GM18870 (cell line): ENCODE measurements at regions not wholly inside any gene's neighbourhood (a gene's known extent, or its start where the extent isn't known, plus 50 kb on each side); places are given as distances from the start of the nearest gene placed in this dataset.

ENCODE experiments used
- ATAC-seq: cut with Tn5 transposase; IDR thresholded peaks from one replicate; pipeline ENCODE4 v1.9.1; 2021; ENCODE audit warnings: moderate library complexity; ENCODE audit not compliant: unreplicated experiment

DNA sequence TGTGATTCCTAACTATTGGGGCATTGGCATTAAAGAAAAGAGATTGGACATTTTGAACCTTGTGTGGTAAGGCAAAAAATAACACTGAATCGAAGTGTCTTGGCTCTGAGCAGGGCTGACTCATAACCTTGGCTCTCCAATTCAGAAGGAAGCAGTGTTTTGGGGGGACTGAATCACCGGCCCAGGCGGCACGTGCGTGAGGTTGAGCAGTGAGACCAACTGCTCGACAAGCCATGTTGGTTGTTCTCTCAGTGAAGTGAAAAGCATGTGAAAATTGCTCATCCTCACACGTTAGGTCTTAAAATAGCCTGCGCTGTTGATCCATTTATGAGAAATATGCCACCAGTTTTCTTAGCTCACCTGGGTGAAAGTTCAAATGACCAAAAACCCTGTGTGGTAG is 137.8 kb upstream of the SPACA1 start:
- ATAC-seq = no peak

DNA sequence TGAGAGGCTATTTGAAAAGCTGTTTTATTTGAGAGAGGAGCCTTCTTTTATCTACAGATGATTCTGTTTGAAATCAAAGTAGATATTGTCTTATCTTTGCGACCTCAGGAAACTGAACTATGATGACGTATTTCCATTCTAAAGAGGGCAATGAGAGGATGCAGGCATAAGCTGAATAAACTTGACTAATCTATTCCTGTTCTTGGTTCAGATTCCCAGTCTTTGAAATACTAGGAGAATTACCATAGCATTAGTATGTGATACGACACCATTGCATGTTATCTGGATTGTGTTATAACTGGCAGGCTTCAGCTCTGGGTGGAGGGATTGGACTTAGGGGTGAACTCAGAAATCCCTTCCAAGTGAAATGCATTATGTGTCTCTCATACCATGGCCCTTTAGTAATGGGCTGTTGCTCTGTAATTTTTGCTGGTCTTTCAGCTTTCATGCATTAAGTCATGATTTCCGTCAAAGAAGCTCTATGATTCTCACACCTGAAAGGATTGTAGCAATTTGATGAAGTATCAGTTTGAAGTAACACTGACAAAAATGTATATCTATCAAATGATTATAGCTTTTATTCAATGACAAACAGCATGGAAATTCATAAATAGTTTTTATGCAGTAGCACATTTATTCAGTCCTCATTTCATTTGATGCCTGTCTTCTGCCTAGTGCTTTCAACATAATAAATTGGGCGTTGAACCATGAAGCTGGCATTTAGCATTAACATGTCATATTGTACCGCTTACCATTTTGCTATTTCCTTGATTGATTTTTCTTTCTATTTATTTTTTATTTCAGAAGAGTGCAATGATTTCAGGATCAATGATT is 138.4 kb upstream of the SPACA1 start:
- no peak for ATAC-seq

DNA sequence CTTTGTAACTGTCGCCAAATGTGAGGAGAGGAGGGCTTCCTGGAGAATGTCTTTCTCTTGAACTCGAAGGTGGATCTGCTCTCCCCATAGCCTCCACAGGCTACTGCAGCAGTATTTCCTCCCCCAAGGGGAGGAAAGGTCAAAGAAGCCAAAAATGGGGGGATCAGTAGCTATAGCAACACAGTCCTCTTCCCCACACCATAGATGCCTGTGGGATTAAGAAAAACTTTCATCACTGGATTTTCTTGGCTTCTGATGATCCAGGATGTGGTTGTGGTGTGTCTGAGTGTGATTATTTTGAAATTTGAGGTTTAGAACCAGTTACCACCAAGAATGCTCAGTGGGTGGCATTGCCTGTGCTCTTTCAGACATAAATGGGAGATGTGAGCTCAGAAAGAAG is 140.1 kb upstream of the SPACA1 start:
- no peak for ATAC-seq

DNA sequence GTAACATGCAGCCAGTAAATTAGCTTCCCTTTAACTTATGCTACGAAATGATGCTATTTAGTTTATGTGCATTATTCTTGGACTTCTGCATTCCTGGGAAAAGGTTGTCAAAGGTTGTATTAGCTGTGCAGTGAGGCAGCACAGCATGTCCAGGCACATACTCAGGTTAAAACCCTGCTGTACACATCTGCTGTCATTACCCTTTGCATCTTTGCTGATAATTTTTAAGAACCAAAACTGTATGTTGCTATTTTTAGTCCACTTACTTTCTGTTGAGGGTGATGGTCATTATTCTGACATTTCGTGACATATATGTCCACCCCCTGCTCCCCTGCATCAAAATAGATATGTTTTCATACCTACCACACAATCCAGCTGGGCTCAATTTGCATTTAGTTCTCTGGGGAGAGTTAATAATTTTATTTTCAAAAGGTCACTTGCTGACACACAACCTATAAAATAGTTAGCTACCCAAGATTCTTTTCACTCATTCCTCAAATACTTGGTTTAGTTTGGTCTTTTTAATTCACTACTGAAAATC is 142.5 kb upstream of the SPACA1 start:
- peak; percentile 87 for ATAC-seq

DNA sequence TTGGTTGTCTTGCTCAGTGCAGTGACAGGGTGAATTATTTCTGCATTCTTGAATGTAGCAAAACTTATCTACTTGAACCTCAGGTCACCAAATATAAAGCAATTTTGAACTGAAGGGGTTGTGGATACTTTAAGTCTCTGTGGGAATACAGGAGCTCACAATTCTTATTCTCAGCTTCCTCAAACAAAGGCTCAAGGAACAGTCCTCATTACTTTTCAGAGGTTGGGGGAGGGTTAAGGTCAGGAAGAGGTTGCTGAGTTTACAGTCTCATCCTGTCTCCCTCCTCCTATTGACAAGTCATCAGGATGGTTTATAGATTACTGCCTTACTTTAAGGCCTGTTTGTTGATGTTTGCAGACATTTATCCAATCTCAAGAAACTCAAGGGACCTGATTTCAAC is 143.6 kb upstream of the SPACA1 start:
- no peak for ATAC-seq

DNA sequence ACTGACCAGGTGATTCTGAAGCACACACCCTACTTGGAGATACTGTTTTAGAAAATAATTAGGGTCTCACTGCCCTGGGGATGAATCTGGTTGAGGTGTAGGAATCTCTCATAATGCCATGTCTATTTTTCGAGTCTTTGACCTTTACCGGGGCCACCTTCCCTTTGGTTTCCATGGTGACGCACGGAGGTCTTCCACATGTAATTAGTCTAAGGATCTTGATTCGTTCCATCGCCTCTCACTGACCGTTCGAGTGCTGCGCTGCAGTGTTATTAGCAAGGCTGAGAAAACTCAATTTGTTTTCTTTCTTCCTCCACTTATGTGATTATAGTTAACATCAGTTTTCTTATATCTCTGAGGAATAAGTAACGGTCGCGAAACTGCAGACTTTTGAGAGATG is 144.3 kb upstream of the SPACA1 start:
- ATAC-seq = no peak

DNA sequence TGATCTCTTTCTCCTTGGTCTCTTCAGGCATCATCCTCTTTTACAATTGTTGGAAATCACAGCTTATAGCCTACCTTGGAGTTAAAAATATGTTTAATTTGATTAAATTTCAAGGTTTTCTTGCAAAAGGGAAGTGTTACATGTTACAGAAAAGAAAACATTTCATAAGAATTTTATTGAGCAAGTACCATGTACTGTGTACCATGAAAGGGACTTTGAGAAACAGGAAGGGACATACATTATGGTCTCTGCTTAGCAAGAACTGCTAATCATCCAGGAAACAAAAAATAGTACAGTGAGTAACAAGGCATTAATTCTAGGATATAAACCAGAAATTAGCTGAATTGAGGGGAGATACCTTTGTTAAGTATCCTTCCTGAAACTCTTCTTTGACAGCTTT is 145.3 kb upstream of the SPACA1 start:
- ATAC-seq = no peak

DNA sequence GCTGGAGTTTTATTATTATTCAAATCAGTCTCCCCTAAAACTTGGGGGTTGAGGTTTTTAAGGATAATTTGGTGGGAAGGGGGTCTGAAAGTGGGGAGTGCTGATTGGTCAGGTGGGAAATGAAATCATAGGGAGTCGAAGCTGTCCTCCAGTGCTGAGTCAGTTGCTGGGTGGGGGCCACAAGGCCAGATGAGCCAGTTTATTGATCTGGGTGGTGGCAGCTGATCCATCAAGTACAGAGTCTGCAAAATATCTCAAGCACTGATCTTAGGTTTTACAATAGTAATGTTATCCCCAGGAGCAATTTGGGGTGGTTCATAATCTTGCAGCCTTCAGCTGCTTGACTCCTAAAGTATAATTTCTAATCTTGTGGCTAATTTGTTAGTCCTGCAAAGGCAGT is 146.0 kb upstream of the SPACA1 start:
- no peak for ATAC-seq

DNA sequence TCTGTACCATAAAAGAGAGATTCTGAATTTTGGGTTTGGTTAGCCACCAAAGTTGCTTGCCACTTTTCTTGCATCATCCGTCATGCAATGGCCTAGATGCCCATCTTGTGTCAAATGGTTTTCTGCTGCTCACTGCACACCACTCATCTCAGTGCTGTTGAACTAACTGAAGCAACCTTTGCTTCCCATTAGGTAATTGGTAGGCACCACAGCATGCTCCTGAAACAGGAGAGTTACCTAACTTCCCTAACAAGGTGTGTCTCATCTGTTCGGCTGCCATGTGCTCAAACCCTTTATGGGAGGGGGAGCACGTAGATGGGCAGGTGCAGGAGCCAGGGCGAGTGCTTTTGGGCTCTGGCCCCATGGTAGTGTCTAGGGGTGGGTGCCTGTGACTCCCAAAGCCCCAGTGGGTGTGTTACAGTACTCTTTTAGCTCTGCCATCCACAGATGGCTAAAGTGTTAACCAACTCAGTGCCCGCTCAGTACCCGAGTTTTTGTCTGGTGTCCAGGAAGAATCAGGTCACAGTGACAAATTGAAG is 147.4 kb upstream of the SPACA1 start:
- ATAC-seq = no peak

DNA sequence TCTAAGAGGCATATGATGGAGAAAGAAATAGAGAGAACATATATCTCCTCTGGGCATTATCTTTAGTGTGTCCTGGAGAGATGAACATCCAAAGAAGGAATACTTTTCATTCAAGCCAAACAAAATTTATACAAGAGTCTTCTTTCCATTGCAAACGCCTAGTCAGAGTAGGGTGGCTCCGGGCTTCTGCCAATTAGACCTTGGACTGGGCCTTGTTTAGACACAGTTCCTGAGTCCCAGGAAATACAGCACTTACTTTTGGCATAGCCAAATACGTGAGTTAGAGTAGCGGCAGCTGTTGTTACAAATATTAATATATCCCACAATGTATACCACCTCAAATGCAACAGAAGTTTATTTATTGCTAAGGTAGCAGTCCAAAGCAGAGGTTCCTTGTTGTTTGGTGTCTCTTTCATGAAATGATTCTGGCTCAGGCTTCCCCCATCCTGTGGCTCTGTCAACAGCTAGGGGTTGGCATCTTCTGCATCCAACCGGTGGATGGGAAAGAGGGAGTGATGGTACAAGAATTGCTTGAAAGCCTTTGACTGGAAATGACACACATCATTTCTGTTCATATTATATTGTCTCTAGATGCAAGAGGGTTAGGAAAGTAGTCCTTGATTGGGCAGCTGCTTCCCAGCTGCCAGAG is 148.0 kb upstream of the SPACA1 start:
- no peak for ATAC-seq

DNA sequence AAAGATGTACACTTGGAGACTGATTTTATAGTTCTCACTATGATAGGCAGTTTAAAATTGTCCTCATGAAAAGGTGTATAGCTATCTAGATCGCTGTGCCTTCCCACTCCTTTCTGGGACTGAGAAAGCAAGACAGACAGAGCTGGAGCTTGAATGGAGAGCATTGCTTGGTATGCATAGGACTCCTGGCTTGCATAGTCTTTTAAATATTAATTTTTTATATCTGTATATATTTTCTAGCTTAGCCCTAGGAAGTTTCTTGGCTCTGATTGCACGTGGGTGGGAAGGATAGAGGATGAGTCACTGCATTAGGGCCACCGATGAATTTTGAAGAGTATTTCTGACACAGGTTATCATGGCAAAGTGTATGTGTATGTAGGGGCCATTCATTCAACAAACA is 150.0 kb upstream of the SPACA1 start:
- ATAC-seq = no peak

DNA sequence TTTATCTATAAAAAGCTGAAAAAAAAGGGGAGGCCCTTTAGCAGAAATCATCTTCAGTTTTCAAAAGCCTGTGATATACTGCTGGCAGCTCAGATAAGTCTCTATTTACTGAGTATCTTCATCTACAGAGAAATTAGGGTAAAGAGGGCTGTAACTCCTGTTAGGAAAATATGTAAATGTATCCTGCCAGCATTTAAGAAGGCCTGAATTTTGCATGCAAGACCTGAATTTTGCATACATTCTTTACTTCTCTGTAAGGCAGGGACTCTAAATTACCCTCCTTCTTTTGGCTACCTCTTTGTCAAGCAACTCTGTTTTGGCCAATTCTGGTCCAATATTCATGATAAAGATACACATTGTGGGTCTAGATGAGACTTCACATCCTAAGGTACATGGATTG is 150.6 kb upstream of the SPACA1 start:
- ATAC-seq = no peak

DNA sequence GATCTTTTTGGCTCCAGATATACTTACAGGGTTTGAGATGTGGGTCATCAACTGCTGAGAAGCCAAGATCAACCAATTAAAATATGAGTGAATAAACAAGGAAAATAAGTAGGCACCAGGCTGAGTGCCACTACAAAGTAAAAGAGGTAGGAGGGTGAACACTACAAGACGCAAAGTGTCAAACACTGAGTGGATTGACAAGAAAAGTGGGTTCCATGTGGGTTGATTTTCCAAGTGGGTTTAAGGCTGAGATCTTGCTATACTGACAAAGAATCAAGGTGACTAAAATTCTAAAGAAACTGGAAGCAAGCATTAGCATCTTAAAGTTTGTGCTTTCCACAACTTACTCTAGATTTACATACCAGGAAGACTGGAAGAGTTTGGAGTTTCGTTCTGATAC is 160.4 kb upstream of the SPACA1 start:
- no peak for ATAC-seq

DNA sequence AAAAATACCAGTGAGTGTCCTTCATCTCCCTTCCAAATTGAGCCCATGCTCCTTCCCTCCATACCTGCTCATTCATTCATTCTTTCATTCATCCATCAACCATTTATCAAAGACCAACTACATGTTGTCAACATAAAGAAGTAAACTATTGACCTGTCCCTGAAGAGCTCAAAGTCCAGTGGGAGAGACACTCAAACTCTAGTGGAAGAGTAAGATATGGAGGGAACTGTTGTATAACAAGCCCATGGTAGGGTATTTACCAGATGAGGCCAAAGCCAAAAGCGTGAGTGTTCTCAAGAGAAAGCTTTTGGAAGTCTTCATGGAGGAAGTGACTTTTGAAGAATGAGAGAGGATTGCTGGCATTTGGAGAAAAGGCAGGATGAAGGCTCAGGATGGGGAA is 163.4 kb upstream of the SPACA1 start:
- ATAC-seq = no peak

DNA sequence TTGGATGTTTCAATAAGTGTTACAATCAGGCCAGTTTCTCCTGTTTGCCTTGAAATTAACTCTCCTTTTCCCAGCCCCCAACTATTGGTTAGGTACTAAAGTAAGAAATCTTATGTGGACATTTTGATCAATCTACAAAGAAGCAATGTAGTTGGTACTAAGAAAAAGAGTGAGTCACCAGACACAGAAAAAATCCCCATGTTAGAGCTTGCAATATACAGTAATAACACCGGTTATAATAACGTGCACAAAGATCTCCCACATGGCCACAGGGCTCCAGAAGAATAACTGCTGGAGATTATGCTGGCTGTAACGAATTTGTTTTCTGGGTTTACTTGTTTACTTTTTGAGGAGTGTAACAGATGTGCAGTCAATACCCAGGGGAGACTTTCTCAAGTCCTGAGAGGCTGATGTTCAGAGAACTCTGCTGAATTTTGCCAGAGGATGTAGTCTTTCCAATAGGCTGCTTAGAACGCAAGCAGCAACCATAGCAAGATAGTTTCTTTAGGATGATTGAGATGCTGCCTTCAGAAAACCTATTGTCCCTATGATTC is 166.2 kb upstream of the SPACA1 start:
- ATAC-seq = no peak

DNA sequence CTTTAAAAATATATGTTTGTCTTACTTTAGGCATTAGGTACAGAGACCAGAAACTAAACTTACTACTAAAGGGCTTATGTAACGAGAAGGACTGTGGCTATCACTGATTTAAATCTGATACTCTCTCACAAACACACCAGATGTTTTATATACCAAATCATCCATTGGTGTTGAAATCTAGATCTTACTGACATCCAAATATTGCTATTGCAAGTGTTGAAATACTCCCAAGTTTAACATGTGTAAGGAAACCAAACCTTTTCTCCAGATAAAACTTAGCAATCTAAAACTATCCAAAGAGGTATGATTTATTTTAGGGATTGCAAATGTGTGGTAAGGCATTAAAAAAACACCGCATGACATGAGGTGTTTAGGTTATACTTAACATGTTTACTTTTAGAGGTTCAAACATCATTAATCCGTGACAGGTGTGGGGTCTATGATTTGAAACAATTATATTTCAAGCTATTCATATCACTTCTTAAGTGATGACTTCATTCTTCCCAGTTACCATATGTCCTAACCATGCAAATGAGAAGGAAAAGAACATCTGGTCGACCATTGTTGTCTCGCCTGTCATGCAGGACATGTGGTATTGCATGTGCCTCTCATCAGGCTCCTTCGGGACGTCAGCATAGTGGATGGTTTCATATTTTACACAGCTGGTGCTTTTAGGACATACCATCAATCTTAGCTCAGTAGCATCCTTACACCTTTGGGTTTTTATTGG is 168.3 kb upstream of the SPACA1 start:
- peak; percentile 76 for ATAC-seq

DNA sequence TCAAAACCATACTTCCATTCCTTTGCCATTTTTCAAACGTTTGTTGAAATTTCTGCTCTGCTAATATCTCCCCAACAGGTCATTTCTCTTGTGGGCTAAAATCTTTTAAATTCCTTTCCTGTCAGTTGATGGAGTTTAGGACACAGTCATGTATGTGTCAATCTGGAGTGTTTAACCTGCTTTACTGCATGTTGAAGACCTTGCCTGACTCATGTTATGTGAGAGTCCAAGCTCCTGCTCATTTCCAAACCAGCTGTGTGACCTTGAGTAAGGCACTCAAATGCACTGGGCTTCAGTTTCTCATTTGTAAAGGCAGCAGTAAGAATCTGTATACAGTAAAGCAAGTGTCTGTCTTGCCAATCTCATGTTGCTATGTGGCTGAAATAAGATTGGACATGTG is 171.9 kb upstream of the SPACA1 start:
- ATAC-seq = no peak

DNA sequence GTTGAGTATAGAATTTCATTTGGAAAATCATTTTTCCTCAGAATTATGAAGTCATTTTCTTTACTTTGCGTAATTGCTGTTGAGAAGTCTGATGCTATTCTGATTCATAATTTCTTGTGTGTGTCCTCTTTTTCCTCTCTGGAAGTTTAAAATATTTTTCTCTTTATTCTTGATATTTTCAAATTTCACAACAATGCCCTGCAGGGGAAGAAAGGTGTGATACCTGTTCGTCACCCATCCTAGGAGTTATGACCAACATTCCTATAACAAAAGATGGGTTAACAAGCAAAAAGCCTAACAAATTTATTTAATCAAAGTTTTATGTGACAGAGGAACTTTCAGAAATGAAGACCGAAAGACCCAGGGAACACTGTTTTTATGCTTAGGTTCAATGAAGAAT is 171.5 kb upstream of the AKIRIN2 start:
- no peak for ATAC-seq

DNA sequence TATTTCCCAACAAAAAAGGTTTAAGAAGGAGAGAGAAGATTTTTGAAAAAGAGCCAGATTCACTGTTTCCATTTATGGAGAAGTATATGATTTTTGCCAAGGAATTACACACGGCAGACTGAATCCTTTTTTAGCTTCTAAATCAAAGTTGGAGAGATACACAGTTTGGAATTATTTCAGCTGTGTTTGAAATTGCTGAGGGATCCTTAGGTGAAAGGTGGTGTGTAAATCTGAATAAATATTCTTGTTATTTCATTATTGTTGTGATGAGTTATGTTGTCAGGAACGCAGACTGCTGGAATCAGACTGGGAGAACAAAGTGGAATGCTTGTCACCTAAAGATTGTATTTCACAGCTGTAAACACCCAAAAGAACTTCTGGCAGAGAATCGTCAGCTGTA is 168.5 kb upstream of the AKIRIN2 start:
- ATAC-seq = no peak

DNA sequence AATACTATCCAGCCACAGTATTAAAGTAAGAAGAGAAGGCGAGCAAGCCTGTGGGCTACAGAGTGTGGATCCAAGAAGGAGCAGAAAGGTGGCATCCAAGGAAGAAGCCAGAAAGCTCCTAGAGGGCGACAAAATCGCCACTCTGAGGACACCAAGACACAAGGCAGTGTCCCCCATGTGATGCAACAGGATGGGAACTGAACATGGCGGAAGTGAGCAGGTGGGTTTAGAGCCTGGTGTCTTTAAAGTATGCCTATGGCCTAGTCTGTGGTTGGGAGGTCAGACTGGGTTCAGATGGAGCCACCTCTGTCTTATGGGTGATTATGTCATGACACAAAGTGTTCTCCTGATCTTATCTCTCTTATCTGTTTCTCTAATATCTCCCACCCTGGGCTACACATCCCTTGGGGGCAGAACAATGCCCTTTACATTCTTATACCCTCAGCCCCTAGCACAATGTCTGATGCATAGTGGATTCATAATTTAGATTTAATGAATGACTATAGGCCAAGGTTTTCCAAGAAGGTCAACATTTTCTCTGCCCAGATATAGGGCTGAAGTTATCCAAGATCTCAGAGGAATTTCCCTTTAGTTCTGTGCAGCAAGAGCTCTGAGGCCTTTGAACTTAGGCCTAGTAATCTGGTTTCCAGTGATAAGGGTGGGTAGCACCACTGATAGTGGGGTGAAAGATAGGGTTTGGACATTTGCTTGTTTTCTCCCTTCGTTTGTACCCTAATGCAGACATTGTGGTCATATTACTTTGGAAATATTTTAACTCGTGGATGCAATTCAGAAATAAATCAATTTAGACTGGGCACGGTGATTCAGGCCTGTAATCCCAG is 167.3 kb upstream of the AKIRIN2 start:
- ATAC-seq = no peak
